ENCODE measurements at regions not wholly inside any gene's neighbourhood (a gene's known extent, or its start where the extent isn't known, plus 50 kb on each side); places are given as distances from the start of the nearest gene placed in this dataset.
"Not testable (repeated sequence)": the region's sequence is repeated elsewhere in the genome, so short reads cannot be mapped to it uniquely, and the experiment has no call there.

GRCh38 chr18:6520901-6521300 is 106.2 kb upstream of the L3MBTL4 start:
- DNase-seq (ENCODE audit: extremely low spot score, insufficient read length, low read depth) (no peak), FAIRE-seq (no peak)

GRCh38 chr18:6521803-6522418 is 107.2 kb upstream of the L3MBTL4 start:
- FAIRE-seq = peak; percentile 42
- DNase-seq (ENCODE audit: extremely low spot score, insufficient read length, low read depth) = peak; percentile 9

- FAIRE-seq (no peak), DNase-seq (ENCODE audit: extremely low spot score, insufficient read length, low read depth) (no peak)
These were observed 110.9 kb upstream of the L3MBTL4 start for GRCh38 chr18:6525604-6526003.

- no peak for FAIRE-seq
These were observed 122.8 kb upstream of the L3MBTL4 start for GRCh38 chr18:6537475-6537874.

GRCh38 chr18:6541131-6541679 is 126.5 kb upstream of the L3MBTL4 start:
- not testable (repeated sequence) for DNase-seq (ENCODE audit: extremely low spot score, insufficient read length, low read depth); FAIRE-seq

More at GRCh38 chr18:6537475-6537874, 122.8 kb upstream of the L3MBTL4 start:
- DNase-seq (ENCODE audit: extremely low spot score, insufficient read length, low read depth) = no peak

GRCh38 chr18:6542296-6542695 is 127.6 kb upstream of the L3MBTL4 start:
- FAIRE-seq (no peak), DNase-seq (ENCODE audit: extremely low spot score, insufficient read length, low read depth) (no peak)

- FAIRE-seq = no peak
- DNase-seq (ENCODE audit: extremely low spot score, insufficient read length, low read depth) = no peak
These were observed 128.7 kb upstream of the L3MBTL4 start for GRCh38 chr18:6543330-6543908.

GRCh38 chr18:6546229-6546628 is 131.5 kb upstream of the L3MBTL4 start:
- no peak for FAIRE-seq
- no peak for DNase-seq (ENCODE audit: extremely low spot score, insufficient read length, low read depth)

GRCh38 chr18:6547476-6547875 is 132.8 kb upstream of the L3MBTL4 start:
- FAIRE-seq (no peak), DNase-seq (ENCODE audit: extremely low spot score, insufficient read length, low read depth) (no peak)

- DNase-seq (ENCODE audit: extremely low spot score, insufficient read length, low read depth) = no peak
- no peak for FAIRE-seq
These were observed 138.7 kb upstream of the L3MBTL4 start for GRCh38 chr18:6553234-6553900.

GRCh38 chr18:6557057-6557769 is 142.5 kb upstream of the L3MBTL4 start:
- no peak for DNase-seq (ENCODE audit: extremely low spot score, insufficient read length, low read depth)
- no peak for FAIRE-seq

GRCh38 chr18:6557770-6558248 is 143.1 kb upstream of the L3MBTL4 start:
- DNase-seq (ENCODE audit: extremely low spot score, insufficient read length, low read depth) (no peak), FAIRE-seq (no peak)

GRCh38 chr18:6558446-6559156 is 143.9 kb upstream of the L3MBTL4 start:
- no peak for DNase-seq (ENCODE audit: extremely low spot score, insufficient read length, low read depth)

GRCh38 chr18:6559296-6559695 is 144.6 kb upstream of the L3MBTL4 start:
- DNase-seq (ENCODE audit: extremely low spot score, insufficient read length, low read depth) (no peak), FAIRE-seq (no peak)

More at GRCh38 chr18:6558446-6559156, 143.9 kb upstream of the L3MBTL4 start:
- FAIRE-seq = no peak

GRCh38 chr18:6561016-6561415 is 146.3 kb upstream of the L3MBTL4 start:
- DNase-seq (ENCODE audit: extremely low spot score, insufficient read length, low read depth) (no peak), FAIRE-seq (no peak)

GRCh38 chr18:6561420-6561861 is 146.7 kb upstream of the L3MBTL4 start:
- DNase-seq (ENCODE audit: extremely low spot score, insufficient read length, low read depth) (no peak), FAIRE-seq (no peak)

- DNase-seq (ENCODE audit: extremely low spot score, insufficient read length, low read depth) = no peak
- no peak for FAIRE-seq
These were observed 147.2 kb upstream of the L3MBTL4 start for GRCh38 chr18:6561862-6562291.

GRCh38 chr18:6563896-6564295 is 149.2 kb upstream of the L3MBTL4 start:
- FAIRE-seq = no peak
- no peak for DNase-seq (ENCODE audit: extremely low spot score, insufficient read length, low read depth)

GRCh38 chr18:6564950-6565814 is 150.5 kb upstream of the L3MBTL4 start:
- FAIRE-seq (no peak), DNase-seq (ENCODE audit: extremely low spot score, insufficient read length, low read depth) (no peak)

Data from GM18507 (cell line).